Astrocyte (in vitro differentiated cells and primary cell): ENCODE measurements at regions not wholly inside any gene's neighbourhood (a gene's known extent, or its start where the extent isn't known, plus 50 kb on each side); places are given as distances from the start of the nearest gene placed in this dataset.

Experiments
- DNase-seq: peaks from one replicate; pipeline ENCODE4 v3.0.0-alpha.2; 2010; ENCODE audit warnings: low read depth
- FAIRE-seq: peaks from 2 replicates; lab custom pipeline; 2011; peaks lifted over from hg19 to GRCh38; lab: Jason Lieb, UNC
- H2AFZ ChIP-seq: 2 replicates; pipeline ENCODE4 v1.6.0; 2012; ENCODE audit warnings: low read depth, low read length, inconsistent platforms
- H3K27ac ChIP-seq: 2 replicates; pipeline ENCODE4 v1.5.1; 2011; ENCODE audit warnings: low read depth, low read length, inconsistent platforms
- H3K27me3 ChIP-seq: 2 replicates; pipeline ENCODE4 v1.6.0; 2011; ENCODE audit warnings: low read length, inconsistent platforms; ENCODE audit not compliant: insufficient read depth
- H3K36me3 ChIP-seq: 2 replicates; pipeline ENCODE4 v1.5.1; 2011; ENCODE audit warnings: low read length, inconsistent platforms; ENCODE audit not compliant: insufficient read depth
- H3K4me1 ChIP-seq: 2 replicates; pipeline ENCODE4 v1.5.1; 2011; ENCODE audit warnings: low read length, inconsistent platforms; ENCODE audit not compliant: insufficient read depth
- H3K4me2 ChIP-seq: 2 replicates; pipeline ENCODE4 v1.6.0; 2012; ENCODE audit warnings: low read length, inconsistent platforms
- H3K4me3 ChIP-seq: 2 replicates; pipeline ENCODE4 v1.5.1; 2011; ENCODE audit warnings: low read depth, mild to moderate bottlenecking, low read length, inconsistent platforms; ENCODE audit not compliant: insufficient read depth
- H3K79me2 ChIP-seq: 2 replicates; pipeline ENCODE4 v1.6.0; 2012; ENCODE audit warnings: mild to moderate bottlenecking, low read length, inconsistent platforms; ENCODE audit not compliant: insufficient read depth
- H3K9ac ChIP-seq: 2 replicates; pipeline ENCODE4 v1.6.0; 2012; ENCODE audit warnings: mild to moderate bottlenecking, low read length, inconsistent platforms
- H3K9me3 ChIP-seq: 2 replicates; pipeline ENCODE4 v1.5.1; 2012; ENCODE audit warnings: low read depth, mild to moderate bottlenecking, low read length, inconsistent platforms; ENCODE audit not compliant: insufficient read depth
- H4K20me1 ChIP-seq: 2 replicates; pipeline ENCODE4 v1.6.0; 2012; ENCODE audit warnings: low read length, inconsistent platforms; ENCODE audit not compliant: insufficient read depth
- H3K27ac Mint-ChIP-seq: one replicate; pipeline ENCODE4 v1.8.0; 2021; ENCODE audit warnings: mild to moderate bottlenecking, mixed read lengths; ENCODE audit not compliant: unreplicated experiment
- H3K27me3 Mint-ChIP-seq: one replicate; pipeline ENCODE4 v1.8.0; 2021; ENCODE audit warnings: low read depth, mixed read lengths; ENCODE audit not compliant: unreplicated experiment
- H3K36me3 Mint-ChIP-seq: one replicate; pipeline ENCODE4 v1.8.0; 2021; ENCODE audit warnings: low read depth, mixed read lengths; ENCODE audit not compliant: unreplicated experiment
- H3K4me1 Mint-ChIP-seq: one replicate; pipeline ENCODE4 v1.8.0; 2021; ENCODE audit warnings: low read depth, mixed read lengths; ENCODE audit not compliant: unreplicated experiment
- H3K4me3 Mint-ChIP-seq: one replicate; pipeline ENCODE4 v1.8.0; 2021; ENCODE audit warnings: mild to moderate bottlenecking, moderate library complexity, mixed read lengths; ENCODE audit not compliant: unreplicated experiment
- H3K9me3 Mint-ChIP-seq: one replicate; pipeline ENCODE4 v1.8.0; 2021; ENCODE audit warnings: mild to moderate bottlenecking, mixed read lengths; ENCODE audit not compliant: unreplicated experiment
- CTCF ChIP-seq: IDR thresholded peaks from 2 replicates; pipeline ENCODE4 v1.5.1; 2011; ENCODE audit warnings: low read depth, mild to moderate bottlenecking, inconsistent platforms, low read length, moderate library complexity; ENCODE audit not compliant: insufficient read depth
- EZH2 ChIP-seq: IDR thresholded peaks from 2 replicates; pipeline ENCODE4 v1.6.1; 2012; ENCODE audit warnings: mild to moderate bottlenecking, low read length, inconsistent platforms; ENCODE audit not compliant: insufficient read depth

GRCh38 chr9:134496413-134497282 lies 145.0 kb upstream of the COL5A1 start:
- H3K4me3 Mint-ChIP-seq, result no peak overlapping the region
- H3K27ac ChIP-seq, result peak overlapping the region; percentile 68
- H3K27me3 ChIP-seq, result peaks cover 7% of the 10 kb centered on the region
- no peaks in the 10 kb centered on the region for H4K20me1 ChIP-seq
- TF ChIP-seq EZH2 (no peak), CTCF (no peak)
- H3K4me3 ChIP-seq, result no peak overlapping the region
- peaks cover 21% of the 10 kb centered on the region for H3K4me1 Mint-ChIP-seq
- H3K9ac ChIP-seq, result peak overlapping the region; percentile 47
- H3K4me1 ChIP-seq, result peaks cover 21% of the 10 kb centered on the region
- no peaks in the 10 kb centered on the region for H3K9me3 ChIP-seq
- H3K27ac Mint-ChIP-seq, result no peak overlapping the region
- FAIRE-seq (peak; percentile 68), DNase-seq (peak; percentile 71)
- peaks cover 3% of the 10 kb centered on the region for H3K27me3 Mint-ChIP-seq
- H3K79me2 ChIP-seq, result no peaks in the 10 kb centered on the region
- no peaks in the 10 kb centered on the region for H3K36me3 ChIP-seq
- H3K9me3 Mint-ChIP-seq, result no peaks in the 10 kb centered on the region
- H3K4me2 ChIP-seq, result peak overlapping the region; percentile 63
- no peaks in the 10 kb centered on the region for H3K36me3 Mint-ChIP-seq
- peak overlapping the region; percentile 61 for H2AFZ ChIP-seq

- H3K9me3 ChIP-seq, result no peaks in the 10 kb centered on the region
- Mint-ChIP-seq H3K9me3 (peaks cover 3% of the 10 kb centered on the region), H3K27ac (no peak overlapping the region), H3K36me3 (no peaks in the 10 kb centered on the region), H3K4me3 (no peak overlapping the region), H3K27me3 (peaks cover 3% of the 10 kb centered on the region), H3K4me1 (peaks cover 17% of the 10 kb centered on the region)
- H3K79me2 ChIP-seq, result no peaks in the 10 kb centered on the region
- no peak overlapping the region for H3K9ac ChIP-seq
- H3K4me2 ChIP-seq, result peak overlapping the region; percentile 63
- no peak overlapping the region for H3K27ac ChIP-seq
- peaks cover 9% of the 10 kb centered on the region for H3K27me3 ChIP-seq
- DNase-seq (no peak), FAIRE-seq (no peak)
- peaks cover 28% of the 10 kb centered on the region for H3K4me1 ChIP-seq
- H4K20me1 ChIP-seq, result no peaks in the 10 kb centered on the region
- no peak overlapping the region for H3K4me3 ChIP-seq
- no peak for TF ChIP-seq EZH2
- H3K36me3 ChIP-seq, result no peaks in the 10 kb centered on the region
- no peak overlapping the region for H2AFZ ChIP-seq
These were observed 144.2 kb upstream of the COL5A1 start for GRCh38 chr9:134497283-134497860.

GRCh38 chr9:134498814-134499166 lies 142.8 kb upstream of the COL5A1 start:
- no peak overlapping the region for H3K4me3 Mint-ChIP-seq
- H3K27ac ChIP-seq, result no peak overlapping the region
- H3K4me1 Mint-ChIP-seq, result peaks cover 22% of the 10 kb centered on the region

More at GRCh38 chr9:134498814-134499166, 142.8 kb upstream of the COL5A1 start:
- Histone ChIP-seq H2AFZ (no peak overlapping the region), H3K4me2 (no peak overlapping the region), H3K27me3 (peaks cover 9% of the 10 kb centered on the region), H4K20me1 (no peaks in the 10 kb centered on the region), H3K79me2 (no peaks in the 10 kb centered on the region), H3K9me3 (no peaks in the 10 kb centered on the region), H3K36me3 (no peaks in the 10 kb centered on the region), H3K4me1 (peaks cover 41% of the 10 kb centered on the region), H3K4me3 (no peak overlapping the region), H3K9ac (no peak overlapping the region)
- no peak overlapping the region for H3K27ac Mint-ChIP-seq
- FAIRE-seq (no peak), DNase-seq (no peak)
- no peaks in the 10 kb centered on the region for H3K27me3 Mint-ChIP-seq
- H3K9me3 Mint-ChIP-seq, result peaks cover 3% of the 10 kb centered on the region
- no peaks in the 10 kb centered on the region for H3K36me3 Mint-ChIP-seq
- no peak for TF ChIP-seq CTCF
- no peak for TF ChIP-seq EZH2
